GM21576 (cell line): ENCODE measurements at regions not wholly inside any gene's neighbourhood (a gene's known extent, or its start where the extent isn't known, plus 50 kb on each side); places are given as distances from the start of the nearest gene placed in this dataset.
"Not testable (repeated sequence)": the region's sequence is repeated elsewhere in the genome, so short reads cannot be mapped to it uniquely, and the experiment has no call there.

ENCODE experiments used
- ATAC-seq: cut with Tn5 transposase; IDR thresholded peaks from one replicate; pipeline ENCODE4 v1.9.1; 2021; ENCODE audit warnings: mild to moderate bottlenecking, moderate library complexity; ENCODE audit not compliant: unreplicated experiment

- no peak for ATAC-seq
Observed at GRCh38 chr11:16542353-16542752, 186.0 kb upstream of the SOX6 start.

- no peak for ATAC-seq
Observed at GRCh38 chr11:16536513-16536912, 180.2 kb upstream of the SOX6 start.

- ATAC-seq = no peak
Observed at GRCh38 chr11:16528639-16529038, 172.3 kb upstream of the SOX6 start.

- ATAC-seq = no peak
Observed at GRCh38 chr11:16527525-16528246, 171.3 kb upstream of the SOX6 start.

GRCh38 chr11:16526947-16527346 is 170.6 kb upstream of the SOX6 start:
- ATAC-seq = no peak

- ATAC-seq = not testable (repeated sequence)
Observed at GRCh38 chr11:16520713-16521112, 164.4 kb upstream of the SOX6 start.

- peak; percentile 95 for ATAC-seq
Observed at GRCh38 chr11:16512899-16513241, 156.5 kb upstream of the SOX6 start.

GRCh38 chr11:16512198-16512898 is 156.0 kb upstream of the SOX6 start:
- ATAC-seq = no peak

GRCh38 chr11:16511116-16512114 is 155.1 kb upstream of the SOX6 start:
- ATAC-seq = no peak

GRCh38 chr11:16505481-16505880 is 149.1 kb upstream of the SOX6 start:
- no peak for ATAC-seq

- not testable (repeated sequence) for ATAC-seq
Observed at GRCh38 chr11:16503891-16504290, 147.5 kb upstream of the SOX6 start.

- ATAC-seq = no peak
Observed at GRCh38 chr11:16494918-16495691, 138.8 kb upstream of the SOX6 start.

GRCh38 chr11:16484434-16484833 is 128.1 kb upstream of the SOX6 start:
- ATAC-seq = no peak

- ATAC-seq = no peak
Observed at GRCh38 chr11:16474659-16475058, 118.3 kb upstream of the SOX6 start.

- no peak for ATAC-seq
Observed at GRCh38 chr11:16469968-16470367, 113.6 kb upstream of the SOX6 start.

- ATAC-seq = no peak
Observed at GRCh38 chr11:16468735-16469453, 112.5 kb upstream of the SOX6 start.

- ATAC-seq = no peak
Observed at GRCh38 chr11:16460508-16460907, 104.2 kb upstream of the SOX6 start.

GRCh38 chr11:16456366-16456765 is 100.0 kb upstream of the SOX6 start:
- no peak for ATAC-seq

GRCh38 chr11:16454289-16454863 is 98.0 kb upstream of the SOX6 start:
- no peak for ATAC-seq
